ENCODE measurements at regions not wholly inside any gene's neighbourhood (a gene's known extent, or its start where the extent isn't known, plus 50 kb on each side); places are given as distances from the start of the nearest gene placed in this dataset.
"Not testable (repeated sequence)": the region's sequence is repeated elsewhere in the genome, so short reads cannot be mapped to it uniquely, and the experiment has no call there.

DNA sequence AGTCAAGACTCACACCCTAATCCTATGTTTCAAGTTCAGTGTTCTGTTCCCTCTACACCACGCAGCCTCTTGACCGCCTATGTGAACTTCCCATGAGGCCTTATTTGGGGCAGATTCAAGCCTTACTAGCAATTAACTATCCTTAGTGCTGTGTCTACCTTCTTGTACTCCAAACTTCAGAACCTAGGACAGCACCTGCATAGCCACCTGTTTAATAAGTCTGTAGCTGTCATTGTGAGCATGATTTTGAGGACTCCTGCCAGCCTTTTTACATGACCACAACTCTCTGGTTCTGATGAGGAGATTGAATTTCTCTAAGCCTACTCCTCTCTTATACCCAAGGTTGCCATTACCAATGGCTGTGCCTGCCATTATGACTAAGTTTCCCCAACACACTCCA lies 50.8 kb upstream of the PCSK1 start:
- TF ChIP-seq, protein P1, sequence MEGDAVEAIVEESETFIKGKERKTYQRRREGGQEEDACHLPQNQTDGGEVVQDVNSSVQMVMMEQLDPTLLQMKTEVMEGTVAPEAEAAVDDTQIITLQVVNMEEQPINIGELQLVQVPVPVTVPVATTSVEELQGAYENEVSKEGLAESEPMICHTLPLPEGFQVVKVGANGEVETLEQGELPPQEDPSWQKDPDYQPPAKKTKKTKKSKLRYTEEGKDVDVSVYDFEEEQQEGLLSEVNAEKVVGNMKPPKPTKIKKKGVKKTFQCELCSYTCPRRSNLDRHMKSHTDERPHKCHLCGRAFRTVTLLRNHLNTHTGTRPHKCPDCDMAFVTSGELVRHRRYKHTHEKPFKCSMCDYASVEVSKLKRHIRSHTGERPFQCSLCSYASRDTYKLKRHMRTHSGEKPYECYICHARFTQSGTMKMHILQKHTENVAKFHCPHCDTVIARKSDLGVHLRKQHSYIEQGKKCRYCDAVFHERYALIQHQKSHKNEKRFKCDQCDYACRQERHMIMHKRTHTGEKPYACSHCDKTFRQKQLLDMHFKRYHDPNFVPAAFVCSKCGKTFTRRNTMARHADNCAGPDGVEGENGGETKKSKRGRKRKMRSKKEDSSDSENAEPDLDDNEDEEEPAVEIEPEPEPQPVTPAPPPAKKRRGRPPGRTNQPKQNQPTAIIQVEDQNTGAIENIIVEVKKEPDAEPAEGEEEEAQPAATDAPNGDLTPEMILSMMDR (IDR thresholded peaks at IDR 0.05; ENCODE audit: extremely low read depth, insufficient read depth, missing control alignments), result no peak
- in situ Hi-C loops (cut with MboI; ENCODE audit: low pct_unique_long_range_greater_than_20kb, low sequenced_read_pairs, unreplicated experiment), result no loop called here
- no peak for DNase-seq (ENCODE audit: low spot score)

DNA sequence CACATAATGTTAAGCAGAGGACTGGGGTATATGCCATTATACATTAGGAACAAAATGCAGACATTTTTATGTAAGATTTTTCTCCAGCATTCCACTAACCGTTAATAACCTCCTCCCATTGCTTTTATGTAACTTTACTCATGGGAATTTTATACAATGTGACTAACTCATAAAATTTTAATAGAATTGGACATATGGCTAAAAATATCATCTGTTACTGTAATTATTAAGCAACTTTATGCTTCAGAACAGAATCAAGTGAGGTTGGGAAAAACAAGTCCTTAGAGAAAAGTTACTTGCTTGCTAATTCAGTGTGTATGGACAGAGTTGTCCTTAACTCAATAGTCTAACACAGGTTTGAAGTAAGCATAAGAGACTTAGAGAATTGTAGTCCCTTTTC lies 54.8 kb upstream of the PCSK1 start:
- TF ChIP-seq, protein P1 (IDR thresholded peaks at IDR 0.05; ENCODE audit: extremely low read depth, insufficient read depth, missing control alignments), result no peak
- no peak for DNase-seq (ENCODE audit: low spot score)
- in situ Hi-C loops (cut with MboI; ENCODE audit: low pct_unique_long_range_greater_than_20kb, low sequenced_read_pairs, unreplicated experiment), result no loop called here

DNA sequence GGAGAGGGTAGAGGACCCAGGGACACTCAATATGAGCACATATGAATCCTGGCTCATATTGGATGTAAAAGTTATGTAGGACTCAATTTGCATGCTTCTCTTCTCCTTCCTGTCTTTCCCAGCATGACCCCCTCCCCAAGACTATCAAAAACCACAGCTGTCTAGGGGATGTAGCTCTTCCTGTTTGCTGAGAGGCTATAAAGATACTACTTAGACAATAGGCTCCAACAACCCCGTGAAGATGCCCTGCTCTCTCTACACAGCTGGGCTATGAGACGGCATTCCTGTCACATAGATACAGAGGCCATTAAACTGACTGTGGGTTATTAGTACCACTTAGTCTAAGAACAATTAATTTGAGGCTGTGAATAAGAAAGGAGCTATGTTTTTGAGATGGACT lies 56.5 kb upstream of the PCSK1 start:
- no peak for DNase-seq (ENCODE audit: low spot score)
- TF ChIP-seq, protein P1 (IDR thresholded peaks at IDR 0.05; ENCODE audit: extremely low read depth, insufficient read depth, missing control alignments), result no peak
- in situ Hi-C loops (cut with MboI; ENCODE audit: low pct_unique_long_range_greater_than_20kb, low sequenced_read_pairs, unreplicated experiment), result no loop called here

DNA sequence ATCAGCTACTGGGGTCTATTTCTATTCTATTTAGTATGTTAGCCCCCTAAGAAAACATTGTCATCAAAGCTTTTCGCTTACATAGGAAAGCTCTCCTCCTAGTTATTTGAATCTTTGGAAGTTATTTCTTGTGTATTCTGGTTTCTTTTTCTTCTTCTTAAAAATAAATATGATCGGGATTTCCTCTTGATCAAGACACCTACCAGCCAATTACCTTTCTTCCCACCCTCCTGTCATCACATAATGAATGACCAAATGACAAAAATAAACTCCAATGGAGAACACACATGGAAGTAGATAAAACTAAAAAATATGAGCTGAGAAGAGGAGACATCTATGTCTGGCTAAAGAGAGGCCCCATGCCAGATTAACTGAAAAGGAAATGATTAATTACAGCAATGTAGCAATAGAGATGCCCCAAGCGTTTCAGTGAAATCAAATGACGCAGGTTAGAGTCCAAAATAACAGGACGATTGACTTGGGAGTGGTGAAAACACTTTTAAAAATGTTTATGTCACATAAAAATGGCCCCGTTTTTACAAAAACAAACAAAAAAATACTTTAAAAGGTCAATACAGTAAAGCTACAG lies 59.5 kb upstream of the PCSK1 start:
- TF ChIP-seq, protein P1 (IDR thresholded peaks at IDR 0.05; ENCODE audit: extremely low read depth, insufficient read depth, missing control alignments), result no peak
- in situ Hi-C loops (cut with MboI; ENCODE audit: low pct_unique_long_range_greater_than_20kb, low sequenced_read_pairs, unreplicated experiment), result no loop called here

DNA sequence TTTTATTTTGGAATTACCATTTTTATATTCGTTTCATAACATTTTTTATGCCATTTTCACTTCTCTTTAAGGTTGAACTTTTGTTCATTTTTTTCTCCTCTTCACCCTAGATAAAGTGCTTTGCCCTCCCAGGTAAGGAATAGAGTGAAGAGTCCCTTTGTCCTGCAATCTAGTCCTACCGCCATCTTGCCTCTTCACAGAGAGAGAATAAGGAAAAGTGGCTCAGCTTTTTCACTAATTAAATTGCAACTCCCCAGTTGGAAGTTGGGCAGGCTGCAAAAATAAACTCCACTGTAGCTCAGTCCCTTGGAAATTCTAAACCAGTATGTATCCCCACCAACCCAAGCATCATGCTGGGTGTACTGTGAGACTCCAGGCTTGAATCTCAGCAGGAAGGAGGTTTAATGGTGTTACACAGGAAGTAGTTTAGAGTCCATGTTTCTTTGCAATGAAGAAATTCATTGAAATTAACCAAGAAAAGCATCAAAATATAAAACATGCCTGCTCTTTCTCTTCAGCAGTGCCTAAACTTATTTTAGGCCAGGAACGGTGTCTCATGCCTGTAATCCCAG lies 60.3 kb upstream of the PCSK1 start:
- no peak for DNase-seq (ENCODE audit: low spot score)
- TF ChIP-seq, protein P1 (IDR thresholded peaks at IDR 0.05; ENCODE audit: extremely low read depth, insufficient read depth, missing control alignments), result no peak
- in situ Hi-C loops (cut with MboI; ENCODE audit: low pct_unique_long_range_greater_than_20kb, low sequenced_read_pairs, unreplicated experiment), result no loop called here

More for the DNA sequence above, 59.5 kb upstream of the PCSK1 start:
- DNase-seq (ENCODE audit: low spot score), result no peak

DNA sequence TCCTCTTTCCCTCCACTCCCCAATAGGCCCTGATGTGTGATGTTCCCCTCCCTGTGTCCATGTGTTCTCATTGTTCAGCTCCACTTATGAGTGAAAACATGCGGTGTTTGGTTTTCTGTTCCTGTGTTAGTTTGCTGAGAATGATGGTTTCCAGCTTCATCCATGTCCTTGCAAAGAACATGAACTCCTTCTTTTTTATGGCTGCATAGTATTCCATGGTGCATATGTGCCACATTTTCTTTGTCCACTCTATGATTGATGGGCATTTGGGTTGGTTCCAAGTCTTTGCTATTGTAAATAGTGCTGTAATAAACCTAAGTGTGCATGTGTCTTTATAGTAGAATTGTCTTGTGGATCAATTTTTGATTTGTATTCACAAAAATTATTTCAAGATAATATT lies 62.4 kb upstream of the PCSK1 start:
- DNase-seq (ENCODE audit: low spot score), result not testable (repeated sequence)

DNA sequence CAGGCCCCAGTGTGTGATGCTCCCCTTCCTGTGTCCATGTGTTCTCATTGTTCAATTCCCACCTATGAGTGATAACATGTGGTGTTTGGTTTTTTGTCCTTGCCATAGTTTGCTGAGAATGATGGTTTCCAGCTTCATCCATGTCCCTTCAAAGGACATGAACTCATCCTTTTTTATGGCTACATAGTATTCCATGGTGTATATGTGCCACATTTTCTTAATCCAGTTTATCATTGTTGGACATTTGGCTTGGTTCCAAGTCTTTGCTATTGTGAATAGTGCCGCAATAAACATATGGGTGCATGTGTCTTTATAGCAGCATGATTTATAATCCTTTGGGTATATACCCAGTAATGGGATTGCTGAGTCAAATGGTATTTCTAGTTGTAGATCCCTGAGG lies 64.0 kb upstream of the PCSK1 start:
- DNase-seq (ENCODE audit: low spot score); in situ Hi-C loops (cut with MboI; ENCODE audit: low pct_unique_long_range_greater_than_20kb, low sequenced_read_pairs, unreplicated experiment): not testable (repeated sequence)

More for the DNA sequence above, 62.4 kb upstream of the PCSK1 start:
- in situ Hi-C loops (cut with MboI; ENCODE audit: low pct_unique_long_range_greater_than_20kb, low sequenced_read_pairs, unreplicated experiment), result not testable (repeated sequence)

All from GM13977 (cell line).